Muscle of arm (tissue), 1 donor: ENCODE measurements at regions not wholly inside any gene's neighbourhood (a gene's known extent, or its start where the extent isn't known, plus 50 kb on each side); places are given as distances from the start of the nearest gene placed in this dataset.
A peak's percentile ranks its signal among the peaks of the same experiment; 100 is the strongest.
"Not testable (repeated sequence)": the region's sequence is repeated elsewhere in the genome, so short reads cannot be mapped to it uniquely, and the experiment has no call there.

ENCODE experiments used
- DNase-seq: peaks from one replicate; pipeline ENCODE4 v3.0.0-alpha.2; 2013

GRCh38 chrX:89539150-89539549 lies 382.6 kb upstream of the TGIF2LX start:
- not testable (repeated sequence) for DNase-seq

- DNase-seq = not testable (repeated sequence)
Observed at GRCh38 chrX:89557146-89557545, 364.6 kb upstream of the TGIF2LX start.

- DNase-seq = not testable (repeated sequence)
Observed at GRCh38 chrX:89562079-89562478, 359.6 kb upstream of the TGIF2LX start.

GRCh38 chrX:89563107-89563506 lies 358.6 kb upstream of the TGIF2LX start:
- not testable (repeated sequence) for DNase-seq

GRCh38 chrX:89567787-89568186 lies 353.9 kb upstream of the TGIF2LX start:
- not testable (repeated sequence) for DNase-seq

GRCh38 chrX:89581868-89582267 lies 339.8 kb upstream of the TGIF2LX start:
- not testable (repeated sequence) for DNase-seq

GRCh38 chrX:89631858-89632257 lies 289.9 kb upstream of the TGIF2LX start:
- not testable (repeated sequence) for DNase-seq

- not testable (repeated sequence) for DNase-seq
Observed at GRCh38 chrX:89635887-89636286, 285.8 kb upstream of the TGIF2LX start.

GRCh38 chrX:89658662-89659061 lies 263.0 kb upstream of the TGIF2LX start:
- DNase-seq = not testable (repeated sequence)

- DNase-seq = not testable (repeated sequence)
Observed at GRCh38 chrX:89706481-89706880, 215.2 kb upstream of the TGIF2LX start.

- DNase-seq = not testable (repeated sequence)
Observed at GRCh38 chrX:89707363-89707927, 214.3 kb upstream of the TGIF2LX start.

- not testable (repeated sequence) for DNase-seq
Observed at GRCh38 chrX:89734367-89734766, 187.3 kb upstream of the TGIF2LX start.

- DNase-seq = not testable (repeated sequence)
Observed at GRCh38 chrX:89756466-89756865, 165.2 kb upstream of the TGIF2LX start.

GRCh38 chrX:89757767-89758166 lies 163.9 kb upstream of the TGIF2LX start:
- DNase-seq = not testable (repeated sequence)

- not testable (repeated sequence) for DNase-seq
Observed at GRCh38 chrX:89759076-89759685, 162.5 kb upstream of the TGIF2LX start.

- not testable (repeated sequence) for DNase-seq
Observed at GRCh38 chrX:89771639-89772038, 150.1 kb upstream of the TGIF2LX start.

GRCh38 chrX:89811440-89811839 lies 110.3 kb upstream of the TGIF2LX start:
- not testable (repeated sequence) for DNase-seq

GRCh38 chrX:89839723-89840122 lies 82.0 kb upstream of the TGIF2LX start:
- DNase-seq = not testable (repeated sequence)

- DNase-seq = peak; percentile 7
Observed at GRCh38 chrX:89871662-89872061, 50.0 kb upstream of the TGIF2LX start.
